Activated CD4-positive, alpha-beta T cell treated with anti-CD3 and anti-CD28 coated beads, Interleukin-2, amount 10 ng/mL, durations not matched to agents 24 days and 14 days (primary cell): ENCODE measurements at regions not wholly inside any gene's neighbourhood (a gene's known extent, or its start where the extent isn't known, plus 50 kb on each side); places are given as distances from the start of the nearest gene placed in this dataset.
A peak's percentile ranks its signal among the peaks of the same experiment; 100 is the strongest.

Experiments used
- DNase-seq: peaks from one replicate; pipeline ENCODE4 v3.0.0; 2022
- H3K27ac Mint-ChIP-seq: one replicate; pipeline ENCODE4 v1.8.0; 2022; ENCODE audit warnings: mild to moderate bottlenecking, mixed read lengths
- H3K27me3 Mint-ChIP-seq: one replicate; pipeline ENCODE4 v1.8.0; 2022; ENCODE audit warnings: mixed read lengths
- H3K36me3 Mint-ChIP-seq: one replicate; pipeline ENCODE4 v1.8.0; 2022; ENCODE audit warnings: low read depth, mild to moderate bottlenecking, mixed read lengths
- H3K4me1 Mint-ChIP-seq: one replicate; pipeline ENCODE4 v1.8.0; 2021; ENCODE audit warnings: mixed read lengths
- H3K4me3 Mint-ChIP-seq: one replicate; pipeline ENCODE4 v1.8.0; 2022; ENCODE audit warnings: mild to moderate bottlenecking, moderate library complexity, mixed read lengths
- H3K9me3 Mint-ChIP-seq: one replicate; pipeline ENCODE4 v1.8.0; 2021; ENCODE audit warnings: mixed read lengths
- intact Hi-C: fragments of 100-400 bp; cut with micrococcal nuclease; formaldehyde crosslinking; loops from one replicate; pipeline ENCODE4 v1.15.1; 2023

GRCh38 chr6:82015526-82015925, 232.0 kb downstream of the IBTK start:
- H3K27me3 Mint-ChIP-seq = no peaks in the 10 kb centered on the region
- H3K4me3 Mint-ChIP-seq = no peak overlapping the region
- DNase-seq = no peak
- no peak overlapping the region for H3K27ac Mint-ChIP-seq
- H3K9me3 Mint-ChIP-seq = no peaks in the 10 kb centered on the region
- no peaks in the 10 kb centered on the region for H3K36me3 Mint-ChIP-seq
- intact Hi-C loops = no loop called here
- H3K4me1 Mint-ChIP-seq = no peaks in the 10 kb centered on the region

DNA sequence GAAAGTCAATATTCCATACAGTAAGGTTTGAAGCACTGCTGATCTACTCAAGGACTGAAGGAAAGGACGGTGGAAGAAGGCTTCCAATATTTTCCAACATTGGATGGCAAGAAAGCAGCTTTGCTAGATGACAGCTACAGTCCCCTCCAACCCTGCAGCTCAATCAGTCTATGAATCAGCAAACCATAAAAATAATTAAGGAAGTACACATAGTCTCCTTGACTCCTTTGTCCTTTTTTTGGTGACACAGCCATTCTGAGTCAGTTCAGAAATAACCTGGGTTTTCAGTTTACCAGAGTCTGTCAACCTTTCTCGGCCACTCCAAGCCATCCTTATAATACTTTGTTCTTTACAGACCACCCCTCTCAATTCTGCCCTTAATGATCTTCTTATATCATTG, 232.5 kb downstream of the IBTK start:
- intact Hi-C loops = no loop called here
- H3K9me3 Mint-ChIP-seq = no peaks in the 10 kb centered on the region

GRCh38 chr6:82013561-82014530, 233.7 kb downstream of the IBTK start:
- Mint-ChIP-seq H3K36me3 (no peaks in the 10 kb centered on the region), H3K4me1 (no peaks in the 10 kb centered on the region), H3K27me3 (no peaks in the 10 kb centered on the region), H3K4me3 (no peak overlapping the region), H3K9me3 (no peaks in the 10 kb centered on the region), H3K27ac (no peak overlapping the region)
- no peak for DNase-seq
- intact Hi-C loops = no loop called here

More for the DNA sequence above, 232.5 kb downstream of the IBTK start:
- no peak overlapping the region for H3K4me3 Mint-ChIP-seq
- no peaks in the 10 kb centered on the region for H3K4me1 Mint-ChIP-seq
- H3K27me3 Mint-ChIP-seq = no peaks in the 10 kb centered on the region
- DNase-seq = no peak
- H3K27ac Mint-ChIP-seq = no peak overlapping the region
- H3K36me3 Mint-ChIP-seq = no peaks in the 10 kb centered on the region

- Mint-ChIP-seq H3K9me3 (no peaks in the 10 kb centered on the region), H3K27ac (no peak overlapping the region), H3K36me3 (no peaks in the 10 kb centered on the region), H3K27me3 (no peaks in the 10 kb centered on the region), H3K4me3 (no peak overlapping the region), H3K4me1 (no peaks in the 10 kb centered on the region)
- intact Hi-C loops = no loop called here
- DNase-seq = no peak
These were observed 241.4 kb downstream of the IBTK start for GRCh38 chr6:82006027-82006738.

- DNase-seq = no peak
- Mint-ChIP-seq H3K27ac (no peak overlapping the region), H3K4me1 (peaks cover 4% of the 10 kb centered on the region), H3K4me3 (no peak overlapping the region), H3K9me3 (no peaks in the 10 kb centered on the region), H3K27me3 (peaks cover 2% of the 10 kb centered on the region), H3K36me3 (no peaks in the 10 kb centered on the region)
- intact Hi-C loops = no loop called here
These were observed 247.0 kb downstream of the IBTK start for GRCh38 chr6:82000551-82000950.

- H3K4me1 Mint-ChIP-seq = peaks cover 4% of the 10 kb centered on the region
- no peak overlapping the region for H3K4me3 Mint-ChIP-seq
- intact Hi-C loops = no loop called here
- peaks cover 2% of the 10 kb centered on the region for H3K27me3 Mint-ChIP-seq
- H3K27ac Mint-ChIP-seq = no peak overlapping the region
- no peaks in the 10 kb centered on the region for H3K36me3 Mint-ChIP-seq
- no peak for DNase-seq
- H3K9me3 Mint-ChIP-seq = no peaks in the 10 kb centered on the region
These were observed 247.3 kb upstream of the TENT5A start for GRCh38 chr6:81999826-82000225.

DNA sequence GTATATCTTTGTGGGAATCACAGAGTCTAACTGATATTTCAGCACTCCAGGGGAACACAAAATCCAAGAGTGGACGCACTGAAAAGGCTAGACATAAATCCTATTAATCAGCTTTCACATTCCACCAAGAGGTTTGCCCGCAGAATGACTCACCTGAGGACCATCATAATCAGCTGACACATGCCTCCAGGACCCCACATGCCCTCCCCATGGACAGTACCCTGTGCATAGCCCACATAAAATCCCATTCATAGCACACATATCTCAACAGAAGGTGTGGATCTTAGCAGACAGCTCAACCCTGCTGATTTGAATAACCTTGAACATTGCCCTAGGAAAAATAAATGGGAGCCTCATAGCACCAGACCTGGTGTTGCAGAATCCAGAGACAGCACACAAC, 246.8 kb upstream of the TENT5A start:
- H3K27me3 Mint-ChIP-seq = peaks cover 2% of the 10 kb centered on the region
- H3K4me1 Mint-ChIP-seq = peaks cover 4% of the 10 kb centered on the region
- H3K9me3 Mint-ChIP-seq = no peaks in the 10 kb centered on the region

GRCh38 chr6:81998432-81998831, 246.0 kb upstream of the TENT5A start:
- no peaks in the 10 kb centered on the region for H3K9me3 Mint-ChIP-seq
- H3K27me3 Mint-ChIP-seq = peaks cover 2% of the 10 kb centered on the region
- H3K27ac Mint-ChIP-seq = no peak overlapping the region
- no peaks in the 10 kb centered on the region for H3K36me3 Mint-ChIP-seq
- intact Hi-C loops = no loop called here
- no peak overlapping the region for H3K4me3 Mint-ChIP-seq
- peaks cover 4% of the 10 kb centered on the region for H3K4me1 Mint-ChIP-seq
- DNase-seq = no peak

More for the DNA sequence above, 246.8 kb upstream of the TENT5A start:
- intact Hi-C loops = no loop called here
- no peak for DNase-seq
- Mint-ChIP-seq H3K4me3 (no peak overlapping the region), H3K27ac (no peak overlapping the region), H3K36me3 (no peaks in the 10 kb centered on the region)

DNA sequence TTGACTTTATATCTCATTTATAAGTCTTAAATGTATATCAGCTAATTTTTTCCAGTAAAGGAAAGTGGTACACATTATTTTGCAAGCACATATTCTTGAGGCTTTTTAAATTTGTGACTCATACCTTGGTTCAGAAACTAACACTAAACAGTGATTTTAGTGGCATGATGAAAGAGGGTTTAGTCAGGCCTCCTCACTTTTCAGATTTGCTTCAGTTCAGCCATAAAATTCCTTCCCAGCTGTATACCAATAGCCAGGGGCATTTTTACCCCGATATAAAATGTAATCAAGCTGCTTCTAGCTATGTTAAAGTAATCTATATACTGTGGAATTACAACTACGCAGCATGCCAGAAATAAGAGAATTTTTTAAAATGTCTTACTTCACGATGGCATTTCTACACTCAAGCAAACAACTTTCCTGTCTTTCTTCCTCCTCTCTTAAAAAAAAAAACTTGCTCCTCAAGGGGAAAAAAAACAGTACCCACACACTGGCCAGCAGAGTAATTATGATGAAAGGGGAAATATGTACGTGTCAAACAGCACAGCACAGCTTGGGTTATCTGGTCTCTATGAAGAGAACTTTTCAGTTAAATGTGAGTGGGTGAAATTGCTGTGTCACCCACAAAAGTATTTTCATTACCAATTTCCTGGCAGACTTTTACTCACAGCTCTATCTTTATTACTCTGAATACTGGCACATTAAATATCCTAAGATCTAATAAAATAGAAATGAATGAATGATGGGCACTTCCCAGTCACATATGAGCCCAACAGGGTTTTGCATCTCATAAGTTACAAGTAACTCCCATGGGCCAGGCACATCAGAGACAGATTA, 244.8 kb upstream of the TENT5A start:
- no peaks in the 10 kb centered on the region for H3K36me3 Mint-ChIP-seq
- no peak overlapping the region for H3K4me3 Mint-ChIP-seq
- H3K27ac Mint-ChIP-seq = peak overlapping the region; percentile 1

DNA sequence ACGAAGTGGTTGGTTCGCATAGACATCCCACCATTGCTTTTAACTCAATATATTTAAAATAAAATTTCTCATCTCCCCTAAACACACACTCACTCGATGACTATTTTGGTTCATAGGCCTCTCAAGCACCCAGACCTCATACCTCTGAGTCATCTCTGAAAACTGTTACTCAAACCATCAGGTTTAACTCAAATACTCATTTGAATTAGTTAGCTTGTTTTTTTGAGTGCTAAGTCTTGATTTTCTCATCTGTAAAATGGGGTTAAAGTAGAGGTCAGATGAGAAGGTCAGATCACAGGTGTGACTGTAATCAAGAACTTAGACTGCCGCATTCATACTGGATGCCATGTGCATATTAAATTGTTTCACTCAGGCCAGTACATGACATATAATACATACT, 243.9 kb upstream of the TENT5A start:
- Mint-ChIP-seq H3K4me1 (peaks cover 4% of the 10 kb centered on the region), H3K27ac (no peak overlapping the region), H3K36me3 (no peaks in the 10 kb centered on the region), H3K27me3 (peaks cover 2% of the 10 kb centered on the region), H3K9me3 (no peaks in the 10 kb centered on the region), H3K4me3 (no peak overlapping the region)
- DNase-seq = no peak
- intact Hi-C loops = no loop called here

More for the DNA sequence above, 244.8 kb upstream of the TENT5A start:
- intact Hi-C loops = no loop called here
- Mint-ChIP-seq H3K9me3 (no peaks in the 10 kb centered on the region), H3K27me3 (peaks cover 2% of the 10 kb centered on the region), H3K4me1 (peaks cover 4% of the 10 kb centered on the region)
- DNase-seq = no peak

DNA sequence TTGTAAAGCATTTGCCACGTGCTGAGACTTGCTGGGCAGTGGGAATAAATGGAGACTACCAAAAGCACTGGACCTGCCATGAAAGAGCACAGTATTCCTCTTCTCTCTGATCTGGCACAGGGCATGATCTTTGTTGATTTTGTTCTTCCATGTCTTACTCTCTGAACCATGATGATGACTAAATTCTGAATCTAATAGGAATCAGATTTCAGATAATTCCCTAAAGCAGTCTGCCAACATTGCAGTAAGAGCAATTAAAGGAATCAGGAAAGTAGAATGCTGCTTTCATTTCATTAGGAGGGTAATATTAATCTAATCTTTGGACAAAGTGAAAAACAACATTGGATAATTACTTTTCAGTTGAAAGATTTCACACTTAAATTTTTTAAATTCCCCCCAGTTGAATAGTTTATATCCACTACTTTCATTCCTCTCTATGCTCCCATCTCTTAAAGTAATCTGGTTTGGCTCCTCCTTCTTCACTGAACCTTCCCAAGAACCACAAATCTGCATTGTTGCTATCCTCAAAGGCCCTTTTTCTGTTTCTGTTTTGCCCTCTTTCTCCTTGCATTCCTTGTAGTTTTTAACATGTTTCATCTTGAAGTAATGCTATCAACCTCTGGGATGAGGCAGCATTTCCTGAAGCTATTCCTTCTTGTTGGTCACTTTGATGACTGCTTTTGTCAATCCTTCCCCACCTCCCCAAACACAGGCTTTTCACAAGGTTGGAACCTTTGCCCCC, 243.2 kb upstream of the TENT5A start:
- Mint-ChIP-seq H3K27ac (no peak overlapping the region), H3K9me3 (no peaks in the 10 kb centered on the region), H3K4me1 (peaks cover 4% of the 10 kb centered on the region), H3K27me3 (peaks cover 2% of the 10 kb centered on the region), H3K4me3 (no peak overlapping the region), H3K36me3 (no peaks in the 10 kb centered on the region)
- intact Hi-C loops = no loop called here
- no peak for DNase-seq

- no peak for DNase-seq
- Mint-ChIP-seq H3K9me3 (no peaks in the 10 kb centered on the region), H3K4me3 (no peak overlapping the region), H3K27me3 (no peaks in the 10 kb centered on the region), H3K27ac (no peak overlapping the region), H3K36me3 (no peaks in the 10 kb centered on the region), H3K4me1 (no peaks in the 10 kb centered on the region)
- intact Hi-C loops = no loop called here
These were observed 236.4 kb upstream of the TENT5A start for GRCh38 chr6:81988871-81989270.

GRCh38 chr6:81988446-81988845, 236.0 kb upstream of the TENT5A start:
- no peak for DNase-seq
- Mint-ChIP-seq H3K4me1 (no peaks in the 10 kb centered on the region), H3K27me3 (no peaks in the 10 kb centered on the region), H3K27ac (no peak overlapping the region), H3K4me3 (no peak overlapping the region), H3K36me3 (no peaks in the 10 kb centered on the region), H3K9me3 (no peaks in the 10 kb centered on the region)
- intact Hi-C loops = no loop called here
